ENCODE measurements at regions not wholly inside any gene's neighbourhood (a gene's known extent, or its start where the extent isn't known, plus 50 kb on each side); places are given as distances from the start of the nearest gene placed in this dataset.

- intact Hi-C loops (cut with micrococcal nuclease; ENCODE audit: unreplicated experiment) (no loop called here), in situ Hi-C loops (cut with HindIII; ENCODE audit: extremely low pct_ligation_motif_present, low pct_unique_long_range_greater_than_20kb) (no loop called here)
- H3K4me1 ChIP-seq (ENCODE audit: insufficient read depth, low read length): no peaks in the 10 kb centered on the region
- H3K4me3 ChIP-seq (replicated peaks in 1 of 3; ENCODE audit: insufficient read depth in 1 of 3, low read depth in 2 of 3, low read length in 3 of 3): no peak overlapping the region
- no peaks in the 10 kb centered on the region for H3K79me2 ChIP-seq (ENCODE audit: insufficient read depth, low read length)
- FAIRE-seq (no peak), DNase-seq (ENCODE audit: low spot score) (no peak), ATAC-seq (no peak)
- no peaks in the 10 kb centered on the region for H4K20me1 ChIP-seq (ENCODE audit: insufficient read depth, low read length)
- no peak overlapping the region for H3K9ac ChIP-seq (ENCODE audit: insufficient read depth, low read depth, low read length)
- H3K9me3 ChIP-seq (ENCODE audit: low read length): no peaks in the 10 kb centered on the region
- ChIA-PET POLR2A (no interaction called here), CTCF (ENCODE audit: low intra/inter-chr PET ratio, low total read pairs) (no interaction called here)
- no TSS peak for BruUV-seq (replicated peaks)
- no peak overlapping the region for H3K4me2 ChIP-seq (ENCODE audit: low read depth, low read length)
- 0% methylated on average over 2 of the region's 2 CpGs for WGBS (ENCODE audit: low lambda C conversion rate)
- H2AFZ ChIP-seq (ENCODE audit: low read length): no peak overlapping the region
- H3K36me3 ChIP-seq (replicated peaks in 1 of 2; ENCODE audit: control insufficient read depth in 1 of 2, insufficient read depth in 2 of 2, low read length in 2 of 2): no peaks in the 10 kb centered on the region
- H3K27me3 ChIP-seq (ENCODE audit: control insufficient read depth in 1 of 2, insufficient read depth in 2 of 2, low read length in 2 of 2): no peaks in the 10 kb centered on the region
- H3K27ac ChIP-seq (ENCODE audit: extremely low read length, insufficient read depth, low read length): no peak overlapping the region
- TF ChIP-seq BRCA1 (CRISPR knock-in tag; IDR thresholded peaks at IDR 0.05) (no peak), GLMP (CRISPR knock-in tag; IDR thresholded peaks at IDR 0.05; ENCODE audit: borderline replicate concordance) (no peak), SRF (IDR thresholded peaks at IDR 0.05; ENCODE audit: low read depth, low read length) (no peak), ZNF253 (CRISPR knock-in tag; IDR thresholded peaks at IDR 0.05; ENCODE audit: borderline replicate concordance) (no peak), GTF2F1 (IDR thresholded peaks at IDR 0.05; ENCODE audit: low read length) (no peak), TAF1 (CRISPR knock-in tag; IDR thresholded peaks at IDR 0.05) (no peak), ZNF724P (CRISPR knock-in tag; IDR thresholded peaks at IDR 0.05; ENCODE audit: borderline replicate concordance) (no peak), REPIN1 (CRISPR knock-in tag; IDR thresholded peaks at IDR 0.05; ENCODE audit: borderline replicate concordance, low read depth) (no peak), PHF21A (CRISPR knock-in tag; IDR thresholded peaks at IDR 0.05) (no peak), SETDB1 (CRISPR knock-in tag; IDR thresholded peaks at IDR 0.05; ENCODE audit: borderline replicate concordance) (no peak), ZNF296 (CRISPR knock-in tag; conservative IDR thresholded peaks at IDR 0.05) (no peak), DPF2 (CRISPR knock-in tag; IDR thresholded peaks at IDR 0.05; ENCODE audit: borderline replicate concordance, low read depth) (no peak), MEF2D (CRISPR knock-in tag; IDR thresholded peaks at IDR 0.05) (no peak), ZNF746 (CRISPR knock-in tag; IDR thresholded peaks at IDR 0.05) (no peak), TCF12 (IDR thresholded peaks at IDR 0.05) (no peak), TCF12 (CRISPR knock-in tag; IDR thresholded peaks at IDR 0.05) (no peak), ZNF20 (CRISPR knock-in tag; IDR thresholded peaks at IDR 0.05) (no peak), PCBP1 (IDR thresholded peaks at IDR 0.05; ENCODE audit: borderline replicate concordance, low read depth, low read length) (no peak), LCORL (IDR thresholded peaks at IDR 0.05) (no peak), LCORL (CRISPR knock-in tag; IDR thresholded peaks at IDR 0.05) (no peak)
- TF ChIP-seq, protein P1, sequence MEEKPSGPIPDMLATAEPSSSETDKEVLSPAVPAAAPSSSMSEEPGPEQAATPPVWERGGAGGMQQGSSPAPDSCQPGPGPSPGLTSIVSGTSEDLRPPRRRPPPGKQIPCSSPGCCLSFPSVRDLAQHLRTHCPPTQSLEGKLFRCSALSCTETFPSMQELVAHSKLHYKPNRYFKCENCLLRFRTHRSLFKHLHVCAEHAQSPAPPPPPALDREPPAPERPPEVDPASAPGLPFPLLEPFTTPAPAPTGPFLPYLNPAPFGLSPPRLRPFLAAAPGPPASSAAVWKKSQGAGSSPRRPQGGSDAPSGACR (CRISPR knock-in tag; IDR thresholded peaks at IDR 0.05): no peak
- TF ChIP-seq, protein P2, sequence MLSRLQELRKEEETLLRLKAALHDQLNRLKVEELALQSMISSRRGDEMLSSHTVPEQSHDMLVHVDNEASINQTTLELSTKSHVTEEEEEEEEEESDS (CRISPR knock-in tag; IDR thresholded peaks at IDR 0.05; ENCODE audit: borderline replicate concordance): no peak
Observed at GRCh38 chr4:132076829-132077228, 1072.3 kb upstream of the PCDH10 start.

All from HepG2 (cell line).